NCI-H526 treated with DMSO at 0.1 percent for 48 hours (cell line): ENCODE measurements at regions not wholly inside any gene's neighbourhood (a gene's known extent, or its start where the extent isn't known, plus 50 kb on each side); places are given as distances from the start of the nearest gene placed in this dataset.

ENCODE experiments used
- DNase-seq: peaks from one replicate; lab custom pipeline; 2025; lab: John Stamatoyannopoulos, UW

- no peak for DNase-seq
These were observed 92.9 kb upstream of the NRSN1 start for GRCh38 chr6:24032896-24033688.

DNA sequence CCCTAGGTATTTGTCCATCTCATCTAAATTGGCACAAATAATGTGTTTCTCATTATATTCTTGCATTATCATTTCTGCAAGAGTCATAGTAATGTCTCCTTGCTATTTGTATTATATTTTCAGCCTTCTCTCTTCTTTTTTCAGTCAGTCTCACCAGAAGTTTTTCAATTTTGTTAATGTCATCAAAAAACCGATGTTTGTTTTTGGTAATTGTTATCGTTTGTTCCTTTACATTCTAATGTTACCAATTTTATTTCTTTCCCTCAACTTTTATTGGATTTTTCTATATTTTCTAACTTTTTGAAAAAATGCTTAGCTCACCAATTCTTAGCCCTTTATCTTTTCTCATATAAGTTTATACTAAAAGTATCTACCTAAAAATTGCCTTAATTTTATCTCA lies 82.2 kb upstream of the NRSN1 start:
- DNase-seq: no peak

DNA sequence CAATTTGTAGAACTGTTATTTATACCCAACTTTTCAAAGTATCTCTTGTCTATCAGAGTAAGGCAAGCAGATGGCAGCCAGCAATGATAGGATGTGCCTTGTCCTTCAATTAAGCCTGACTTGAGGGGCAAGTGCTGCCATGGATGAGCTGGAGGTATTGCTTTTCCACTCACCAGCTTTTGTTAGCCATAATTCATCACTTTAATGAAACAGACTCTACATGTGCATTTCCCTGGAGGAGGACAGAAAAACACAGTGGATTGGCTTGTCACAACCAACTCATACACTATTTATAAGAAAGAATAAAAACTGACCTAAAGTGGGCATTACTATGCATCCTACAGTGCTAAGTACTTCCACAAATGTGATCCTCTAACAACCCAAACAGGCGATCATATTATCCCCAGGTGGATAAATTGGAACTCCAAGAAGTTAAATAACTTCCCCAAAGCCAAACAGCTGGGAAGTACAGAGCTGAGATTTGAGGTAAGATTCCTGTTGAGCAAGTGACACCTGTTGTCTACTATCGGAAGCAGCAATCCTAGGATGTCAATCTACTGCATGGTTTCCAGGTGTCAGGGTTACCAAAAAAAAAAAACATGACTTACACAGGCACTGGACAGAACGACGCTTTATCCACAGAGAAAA lies 73.9 kb upstream of the NRSN1 start:
- DNase-seq: no peak

DNA sequence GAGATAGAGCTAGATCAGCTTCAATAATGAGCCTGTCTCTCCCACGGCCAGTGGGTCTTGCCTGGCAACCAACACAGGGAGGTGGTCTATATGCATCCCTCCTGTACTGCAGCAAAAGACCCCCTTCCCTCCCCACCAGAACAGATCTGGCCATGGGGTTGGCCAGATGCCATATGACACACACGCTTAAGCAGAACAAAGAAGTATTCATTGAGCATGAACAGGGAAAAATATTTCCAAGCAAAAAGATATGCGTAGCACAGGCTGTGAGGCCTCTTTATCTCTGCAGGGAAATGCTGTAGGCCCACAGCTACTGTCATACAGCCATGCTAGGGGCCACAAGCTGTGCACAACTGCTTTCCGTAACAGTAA lies 73.4 kb upstream of the NRSN1 start:
- DNase-seq: no peak

DNA sequence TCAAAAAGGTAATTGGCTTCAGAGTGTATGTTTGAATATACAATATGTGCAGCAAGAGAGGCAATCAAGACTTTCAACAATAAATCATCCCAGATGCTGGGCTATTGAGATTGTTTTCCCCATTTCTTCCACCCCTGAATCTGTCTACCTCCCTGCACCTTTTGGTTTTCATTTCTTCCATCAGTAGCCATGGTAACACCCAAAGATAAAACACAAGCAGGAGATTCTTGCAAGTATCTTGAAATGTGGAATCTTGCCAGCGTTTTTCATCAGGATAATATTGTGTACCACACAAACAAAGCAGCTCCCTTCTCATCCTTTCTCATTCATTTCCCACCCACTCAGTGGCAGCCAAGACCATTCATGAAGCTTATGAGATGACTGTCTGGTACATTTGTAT lies 73.0 kb upstream of the NRSN1 start:
- no peak for DNase-seq

- no peak for DNase-seq
These were observed 71.6 kb upstream of the NRSN1 start for GRCh38 chr6:24054388-24054787.

- no peak for DNase-seq
These were observed 69.4 kb upstream of the NRSN1 start for GRCh38 chr6:24056567-24056966.

GRCh38 chr6:24057030-24057429 lies 69.0 kb upstream of the NRSN1 start:
- no peak for DNase-seq

DNA sequence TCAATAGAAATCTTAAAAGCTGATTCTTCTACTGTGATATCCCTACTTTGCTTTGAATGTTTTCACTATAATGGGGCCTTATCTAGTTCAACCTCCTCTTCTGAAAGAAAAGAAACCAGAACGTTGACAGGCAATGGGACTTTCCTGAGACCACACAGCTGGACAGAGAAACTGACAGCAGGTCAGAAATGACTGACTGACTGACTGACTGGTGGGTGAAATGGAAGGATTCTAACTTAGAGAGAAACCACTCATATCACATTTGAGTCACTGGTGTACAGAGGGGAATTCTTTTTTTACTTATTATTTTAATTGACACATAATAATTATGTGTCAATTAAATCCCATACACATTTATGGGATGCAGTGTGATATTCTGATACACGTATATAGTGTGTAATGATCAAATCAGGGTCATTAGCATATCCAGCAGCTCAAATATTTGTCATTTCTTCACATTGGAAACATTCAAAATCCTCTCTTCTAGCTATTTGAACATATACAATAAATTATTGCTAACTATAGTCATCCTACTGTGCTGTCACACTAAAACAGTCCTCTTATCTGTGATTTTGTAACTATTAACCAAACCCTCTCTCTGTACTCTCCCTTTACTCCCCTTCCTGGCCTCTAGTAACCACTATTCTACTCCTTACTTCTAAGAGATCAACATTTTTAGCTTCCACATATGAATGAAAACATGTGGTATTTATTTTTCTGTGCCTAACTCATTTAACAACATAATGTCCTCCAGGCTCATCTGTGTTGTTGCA lies 64.8 kb upstream of the NRSN1 start:
- no peak for DNase-seq

DNA sequence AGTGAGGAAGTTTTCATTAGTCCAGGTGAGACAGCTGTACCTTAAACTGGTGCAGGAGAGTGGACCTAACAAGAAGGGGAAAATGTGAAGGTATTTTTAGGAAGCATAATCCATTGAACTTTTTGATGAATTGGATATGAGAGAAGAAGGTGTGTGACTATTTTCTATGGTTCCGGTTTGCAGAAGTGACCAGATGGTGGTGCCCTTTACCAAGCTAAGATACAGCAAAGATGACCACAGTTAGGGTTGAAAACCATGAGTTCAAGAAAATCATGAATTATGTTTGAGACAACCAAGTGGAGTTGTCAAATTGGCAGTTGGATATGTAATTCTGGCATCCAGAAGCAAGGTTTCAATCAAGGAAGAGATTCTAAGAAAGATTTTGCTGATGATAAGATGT lies 61.9 kb upstream of the NRSN1 start:
- peak; percentile 7 for DNase-seq

DNA sequence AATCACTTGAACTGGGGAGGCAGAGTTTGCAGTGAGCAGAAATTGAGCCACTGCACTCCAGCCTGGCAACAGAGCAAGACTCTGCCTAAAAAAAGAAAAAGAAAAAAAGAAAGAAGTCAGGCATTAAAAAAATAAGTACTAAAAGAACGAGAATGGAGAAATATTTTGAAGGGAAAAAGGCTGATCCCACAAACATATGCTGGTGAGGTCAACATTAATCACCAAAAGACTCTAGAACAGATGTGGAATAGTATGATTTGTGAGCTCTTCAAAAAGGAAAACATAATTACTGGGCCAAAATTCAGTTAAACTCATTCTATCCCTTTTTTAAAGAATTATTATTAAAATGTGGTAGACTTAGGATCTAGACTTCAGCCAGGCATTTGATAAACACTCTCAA lies 61.2 kb upstream of the NRSN1 start:
- DNase-seq: no peak

- no peak for DNase-seq
These were observed 56.5 kb upstream of the NRSN1 start for GRCh38 chr6:24069526-24069925.

DNA sequence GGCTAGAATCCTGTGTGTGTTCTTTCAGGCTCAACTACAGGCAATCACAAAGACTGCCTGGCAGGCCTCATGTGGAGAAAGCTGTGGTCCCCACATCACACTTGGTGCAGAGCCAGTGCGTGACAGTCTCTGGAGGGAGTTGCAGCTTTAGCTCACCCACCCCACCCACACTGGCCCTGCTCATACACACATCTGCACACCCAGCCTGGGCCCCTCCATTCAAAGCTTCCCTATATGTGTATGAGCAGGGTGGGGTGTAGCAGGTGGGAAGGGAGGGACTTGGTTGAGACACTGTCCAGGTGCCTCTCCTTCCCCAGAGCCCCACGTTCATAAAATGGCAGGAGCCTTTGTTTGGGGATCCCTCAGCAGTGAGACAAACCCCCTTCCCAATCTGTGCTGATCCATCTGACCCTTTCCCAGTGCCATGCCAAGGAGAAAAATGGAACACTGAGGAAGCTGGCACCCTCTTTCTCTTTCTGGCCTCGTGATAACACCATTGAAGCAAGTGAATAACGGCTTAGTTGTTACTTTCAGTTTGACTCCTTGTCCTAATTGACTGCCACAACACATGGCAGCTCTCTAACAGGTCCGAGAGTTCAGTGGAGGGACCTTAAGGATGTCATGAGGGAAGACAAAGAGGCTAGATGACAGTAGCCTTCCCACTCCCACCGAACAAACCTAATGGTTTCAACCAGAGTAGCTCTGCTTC lies 53.8 kb upstream of the NRSN1 start:
- no peak for DNase-seq

DNA sequence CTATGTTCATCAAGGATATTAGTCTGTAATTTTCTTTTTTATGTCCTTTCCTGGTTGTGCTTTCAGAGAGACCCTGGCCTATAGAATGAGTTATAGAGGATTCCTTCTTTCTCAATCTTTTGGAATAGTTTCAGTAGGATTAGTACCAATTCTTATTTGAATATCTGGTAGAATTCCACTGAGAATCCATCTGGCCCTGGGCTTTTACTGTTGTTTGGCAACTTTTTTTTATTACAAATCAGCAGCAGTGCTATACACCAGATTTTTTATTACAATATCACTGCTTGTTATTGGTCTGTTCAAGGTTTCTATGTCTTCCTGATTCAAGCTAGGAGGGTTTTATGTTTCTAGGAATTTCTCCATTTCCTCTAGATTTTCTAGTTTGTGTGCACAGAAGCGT lies 50.0 kb upstream of the NRSN1 start:
- no peak for DNase-seq
